Left kidney (tissue), 1 donor: ENCODE measurements at regions not wholly inside any gene's neighbourhood (a gene's known extent, or its start where the extent isn't known, plus 50 kb on each side); places are given as distances from the start of the nearest gene placed in this dataset.

Experiments
- DNase-seq: peaks from one replicate; pipeline ENCODE4 v3.0.0-alpha.2; 2013

DNA sequence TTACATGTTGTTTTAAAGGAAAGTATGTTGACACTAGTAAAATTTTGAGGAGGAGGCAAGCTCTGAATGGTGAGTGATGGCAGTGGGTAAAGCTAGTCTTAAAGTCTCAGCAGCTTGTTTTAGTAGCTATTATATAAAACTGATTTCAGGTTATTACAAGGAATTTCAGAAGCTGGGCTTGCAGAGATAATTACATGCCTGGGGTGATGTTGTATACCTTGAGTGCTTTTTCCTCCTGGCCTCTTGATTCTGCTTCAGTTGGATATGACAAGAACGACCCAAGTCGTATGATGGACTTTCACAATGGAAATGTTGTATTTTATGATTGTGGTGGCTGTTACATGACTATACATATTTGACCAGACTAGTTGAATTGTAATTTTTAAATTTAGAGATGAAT is 175.5 kb upstream of the ADGRL3 start:
- DNase-seq, result no peak

GRCh38 chr4:61027939-61028338 is 172.2 kb upstream of the ADGRL3 start:
- DNase-seq, result no peak

GRCh38 chr4:61036071-61036684 is 163.9 kb upstream of the ADGRL3 start:
- DNase-seq, result no peak

GRCh38 chr4:61041527-61041926 is 158.6 kb upstream of the ADGRL3 start:
- DNase-seq, result no peak

DNA sequence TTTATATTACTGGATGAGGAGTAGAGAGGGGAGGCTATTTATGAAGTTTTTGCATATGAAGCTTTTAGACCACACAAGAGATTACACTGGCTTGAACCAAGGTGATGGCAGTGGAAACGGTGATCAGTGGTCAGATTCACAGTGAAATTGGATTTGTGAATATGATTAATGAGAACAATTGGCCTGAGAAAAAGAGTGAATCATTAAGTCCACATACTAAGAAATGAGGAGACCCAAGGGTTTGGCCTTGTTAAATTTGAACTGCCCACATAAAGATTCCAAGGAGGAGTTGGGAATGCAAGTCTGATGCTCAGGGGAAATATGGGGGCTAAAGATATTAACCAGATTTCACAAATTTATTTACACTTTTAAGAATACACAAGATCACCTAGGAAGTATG is 155.3 kb upstream of the ADGRL3 start:
- DNase-seq, result no peak

DNA sequence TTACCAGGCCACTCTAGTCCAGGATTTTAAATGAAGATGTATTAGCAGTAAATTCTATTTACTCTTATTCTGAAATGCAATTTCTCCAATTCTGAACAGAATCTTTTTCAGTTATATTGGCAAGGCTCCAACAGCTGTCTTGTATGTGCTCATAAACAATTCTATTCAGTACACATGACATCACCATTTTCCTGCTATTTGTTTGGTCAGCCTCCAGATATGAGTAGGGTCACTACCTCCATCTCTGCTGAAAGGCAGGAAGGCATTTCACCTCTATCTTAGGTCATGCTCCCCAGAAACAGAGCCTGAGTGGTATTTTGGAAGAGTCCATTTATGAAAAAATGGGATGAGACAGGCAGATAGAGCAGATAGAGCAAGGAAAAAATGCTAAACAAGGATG is 151.1 kb upstream of the ADGRL3 start:
- no peak for DNase-seq

DNA sequence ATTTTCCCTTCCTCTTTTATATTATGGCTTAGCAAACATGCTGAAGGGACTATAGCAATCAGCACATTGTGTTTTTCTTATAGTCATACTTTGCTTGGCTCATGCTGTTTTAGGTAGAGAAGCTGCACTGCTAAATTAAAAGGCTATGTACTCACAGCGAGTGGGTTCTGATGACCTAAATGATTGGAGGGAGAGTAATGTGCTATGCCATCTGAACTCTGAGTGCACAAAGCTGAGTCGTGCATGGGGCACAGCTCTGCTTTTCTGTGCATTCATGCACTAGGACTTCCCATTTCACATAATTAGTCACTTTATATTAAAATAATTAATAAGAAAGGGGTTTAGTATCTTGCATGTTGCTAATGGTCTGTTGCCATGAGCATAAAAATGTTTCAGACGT is 132.7 kb upstream of the ADGRL3 start:
- no peak for DNase-seq

DNA sequence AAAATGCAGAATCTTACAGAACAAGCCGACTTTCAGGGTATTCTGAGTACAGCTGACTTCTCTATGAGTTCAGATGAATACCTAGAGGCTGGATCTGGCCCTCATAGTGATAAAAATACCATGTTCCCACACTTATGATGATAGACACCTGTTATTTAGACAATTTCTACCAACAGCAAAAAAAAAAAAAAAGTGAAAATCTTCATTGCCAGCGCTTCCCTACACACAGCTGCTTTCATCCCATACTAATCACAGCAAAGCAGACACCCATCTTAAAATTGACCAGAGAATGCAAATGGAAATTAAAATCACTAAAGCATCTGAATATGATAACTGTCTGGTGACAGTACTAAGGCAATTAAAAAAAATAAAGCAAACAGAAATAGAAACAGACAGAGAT is 132.1 kb upstream of the ADGRL3 start:
- DNase-seq, result no peak

- no peak for DNase-seq
Measured at GRCh38 chr4:61068745-61069144, 131.4 kb upstream of the ADGRL3 start.

DNA sequence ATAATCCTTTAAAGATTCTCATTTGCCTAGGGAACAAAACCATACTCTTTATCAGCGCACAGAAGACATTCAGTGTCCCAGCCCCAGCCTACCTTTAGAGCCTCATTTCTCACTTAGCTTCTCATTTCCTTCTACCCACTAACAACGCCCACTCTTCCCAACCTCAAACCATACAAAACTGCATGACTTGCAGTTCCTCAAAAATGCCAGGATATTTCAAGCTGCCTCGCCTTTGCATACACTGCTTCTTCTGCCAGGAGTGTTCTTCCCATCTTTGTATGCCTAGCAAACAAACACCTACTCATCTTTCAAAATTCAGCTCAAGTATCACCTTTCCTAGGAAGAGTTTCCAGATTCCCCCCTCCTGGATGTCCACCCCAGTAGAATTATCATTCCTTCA is 129.9 kb upstream of the ADGRL3 start:
- DNase-seq, result no peak

DNA sequence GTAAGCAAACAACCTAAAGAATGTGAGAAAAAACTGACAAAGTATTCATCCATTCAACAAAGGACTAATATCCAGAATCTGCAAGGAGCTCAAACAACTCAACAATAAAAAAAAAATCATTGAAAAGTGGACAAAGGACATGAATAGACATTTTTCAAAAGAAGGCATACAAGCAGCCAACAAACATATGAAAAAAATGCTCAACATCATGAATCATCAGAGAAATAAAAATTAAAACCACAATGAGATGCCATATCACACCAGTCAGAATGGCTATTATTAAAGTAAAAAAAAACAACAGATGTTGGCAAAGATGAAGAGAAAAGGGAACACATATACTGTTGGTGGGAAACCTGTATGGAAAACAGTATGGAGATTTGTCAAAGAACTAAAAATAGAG is 120.7 kb upstream of the ADGRL3 start:
- no peak for DNase-seq

DNA sequence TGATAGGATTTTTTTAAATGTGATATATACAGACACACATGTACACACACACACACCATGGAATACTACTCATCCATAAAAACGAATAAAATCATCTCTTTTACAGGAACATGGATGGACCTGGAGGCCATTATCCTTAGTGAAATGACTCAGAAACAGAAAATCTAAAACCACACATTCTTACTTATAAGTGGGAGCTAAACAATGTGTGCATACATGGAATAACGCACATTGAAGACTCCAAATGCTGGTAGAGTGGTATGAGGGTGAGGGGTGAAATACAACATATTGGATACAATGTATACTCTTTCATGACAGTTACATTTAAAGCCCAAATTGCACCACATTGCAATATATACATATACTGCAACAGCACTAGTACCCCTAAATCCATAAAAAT is 120.2 kb upstream of the ADGRL3 start:
- no peak for DNase-seq

DNA sequence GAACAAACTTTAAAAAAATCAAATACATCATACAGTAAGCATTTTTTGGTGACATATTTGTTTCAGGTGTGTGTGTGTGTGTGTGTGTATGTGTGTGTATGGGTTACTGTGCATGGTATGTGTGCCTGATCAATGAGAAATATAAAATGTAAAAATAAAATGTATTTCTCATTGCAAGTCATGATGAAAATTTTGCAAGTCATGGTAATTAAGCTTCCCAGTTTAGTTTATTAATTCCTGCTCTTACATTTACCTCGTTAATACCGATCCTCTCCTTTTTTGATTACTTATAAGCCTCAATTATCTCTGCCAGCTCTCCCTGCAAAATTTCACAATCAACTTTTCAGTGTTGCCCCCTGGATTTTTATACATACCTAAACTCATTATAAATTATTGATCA is 114.6 kb upstream of the ADGRL3 start:
- DNase-seq, result no peak

DNA sequence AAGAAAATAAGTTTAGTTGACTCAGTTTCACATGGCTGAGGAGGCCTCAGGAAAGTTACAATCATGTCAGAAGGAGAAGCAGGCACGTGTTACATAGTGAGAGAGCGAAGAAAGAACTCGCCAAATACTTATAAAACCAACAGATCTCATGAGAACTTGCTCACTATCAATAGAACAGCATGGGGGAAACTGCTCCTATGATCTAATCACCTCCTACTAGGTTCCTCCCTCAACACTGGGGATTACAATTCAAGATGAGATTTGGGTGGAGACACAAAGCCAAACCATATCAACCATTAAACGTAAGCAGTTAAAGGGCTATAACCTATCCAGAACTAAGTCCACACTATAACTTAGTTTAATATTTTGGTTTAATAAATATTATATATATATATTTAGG is 113.8 kb upstream of the ADGRL3 start:
- no peak for DNase-seq

DNA sequence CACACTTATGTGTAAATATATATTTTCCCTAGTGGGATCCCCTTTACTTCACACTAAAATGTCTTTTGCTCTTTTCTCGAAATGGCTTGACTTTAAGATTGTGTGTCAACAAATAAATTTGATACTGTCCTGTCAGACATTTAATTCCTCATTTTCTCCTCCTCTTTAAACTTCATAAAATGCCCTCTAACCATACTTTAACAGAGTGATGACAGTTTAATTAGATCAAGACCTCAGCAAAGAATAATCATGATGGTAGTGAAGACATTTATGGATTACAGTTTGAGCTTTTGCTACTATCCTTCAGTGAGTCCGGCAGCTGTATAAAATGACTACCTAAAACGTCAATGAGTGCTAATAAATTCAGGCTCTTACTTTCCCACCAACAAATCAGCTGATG is 113.1 kb upstream of the ADGRL3 start:
- DNase-seq, result no peak

DNA sequence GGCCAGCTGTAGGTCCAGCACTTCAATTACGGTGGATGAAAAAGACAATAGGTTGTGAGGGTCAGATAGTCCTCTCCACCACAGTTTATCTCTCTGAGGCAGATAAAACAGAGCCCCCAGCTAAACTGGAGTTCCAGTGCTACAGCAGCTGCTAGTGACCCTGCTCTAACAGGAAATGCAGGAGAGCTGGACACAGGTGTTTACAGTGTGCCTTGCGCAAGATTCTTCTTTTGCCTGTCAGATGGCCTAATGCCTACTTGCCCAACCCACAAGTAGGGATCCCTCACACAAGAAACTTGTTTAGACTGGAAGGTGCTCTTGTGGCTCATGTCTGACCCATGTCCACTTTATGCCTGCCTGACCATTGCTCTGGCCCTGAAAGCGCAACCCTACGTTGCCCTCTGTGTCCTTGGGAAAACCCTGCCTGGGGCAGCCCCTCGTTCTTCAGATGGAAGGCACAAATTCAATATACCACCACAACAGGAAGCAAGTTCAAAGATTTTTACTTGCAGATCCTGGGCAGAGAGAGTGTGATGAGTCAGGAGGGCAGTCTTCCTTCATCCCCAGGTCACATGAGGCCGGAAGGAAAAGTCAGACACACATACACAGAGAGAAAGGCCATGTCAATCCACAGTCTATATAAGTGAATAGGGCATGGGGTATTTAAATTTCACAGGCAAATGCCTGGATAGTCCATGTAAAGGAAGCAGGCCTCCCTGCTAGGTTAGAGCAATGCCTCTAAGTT is 105.1 kb upstream of the ADGRL3 start:
- no peak for DNase-seq

GRCh38 chr4:61128682-61129081 is 71.4 kb upstream of the ADGRL3 start:
- peak; percentile 1 for DNase-seq

DNA sequence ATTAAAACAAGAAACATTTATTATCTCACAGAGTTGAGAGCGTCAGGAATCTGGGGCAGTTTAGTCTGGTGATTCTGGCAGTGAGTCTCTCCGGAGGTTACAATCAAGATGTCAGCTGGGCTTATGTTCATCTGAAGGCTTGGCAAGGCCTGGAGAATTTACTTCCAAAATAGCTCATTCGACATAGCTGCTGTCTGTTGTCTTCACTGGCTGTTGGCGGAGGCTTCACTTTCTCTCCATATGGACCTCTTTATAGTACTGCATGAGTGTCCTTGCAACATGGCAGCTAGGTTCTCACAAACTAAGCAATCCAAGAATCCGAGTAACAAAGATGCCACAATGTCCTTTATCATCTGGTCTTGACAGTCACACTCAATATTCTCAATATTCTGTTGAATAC is 70.2 kb upstream of the ADGRL3 start:
- DNase-seq, result no peak

- no peak for DNase-seq
Measured at GRCh38 chr4:61143461-61143860, 56.7 kb upstream of the ADGRL3 start.

DNA sequence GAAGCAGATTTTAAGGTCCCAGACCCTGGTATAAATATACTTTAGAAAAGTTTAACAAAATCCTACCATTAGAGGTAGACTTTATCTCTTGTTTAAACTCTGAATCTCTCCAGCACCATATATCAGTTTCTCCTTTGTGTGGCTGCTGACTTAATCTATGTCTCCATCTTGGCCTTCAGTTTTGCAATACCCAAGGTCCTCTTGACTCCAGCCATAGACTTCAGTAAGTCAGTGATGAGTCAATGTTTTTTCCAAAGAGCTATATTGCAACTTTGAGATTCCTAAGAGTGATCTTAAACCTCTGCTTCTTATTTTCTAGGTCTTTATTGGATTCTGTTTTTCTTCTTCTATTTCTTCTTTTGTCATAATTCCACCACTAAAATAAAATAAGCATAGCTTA is 50.8 kb upstream of the ADGRL3 start:
- DNase-seq, result no peak
